ENCODE measurements at regions not wholly inside any gene's neighbourhood (a gene's known extent, or its start where the extent isn't known, plus 50 kb on each side); places are given as distances from the start of the nearest gene placed in this dataset.
"Not testable (repeated sequence)": the region's sequence is repeated elsewhere in the genome, so short reads cannot be mapped to it uniquely, and the experiment has no call there.

GRCh38 chr9:108441726-108442125, 414.1 kb downstream of the ACTL7B start:
- DNase-seq: peak; percentile 2

GRCh38 chr9:108441251-108441650, 414.5 kb downstream of the ACTL7B start:
- DNase-seq: no peak

GRCh38 chr9:108439947-108440346, 415.8 kb downstream of the ACTL7B start:
- DNase-seq: no peak

- no peak for DNase-seq
Measured at GRCh38 chr9:108437656-108438055, 418.1 kb downstream of the ACTL7B start.

GRCh38 chr9:108436448-108436847, 419.3 kb downstream of the ACTL7B start:
- peak; percentile 34 for DNase-seq

GRCh38 chr9:108434502-108434901, 421.3 kb downstream of the ACTL7B start:
- no peak for DNase-seq

- no peak for DNase-seq
Measured at GRCh38 chr9:108434036-108434435, 421.8 kb downstream of the ACTL7B start.

GRCh38 chr9:108430655-108431054, 425.1 kb downstream of the ACTL7B start:
- no peak for DNase-seq

GRCh38 chr9:108427751-108428150, 428.0 kb downstream of the ACTL7B start:
- no peak for DNase-seq

GRCh38 chr9:108426421-108426940, 429.3 kb downstream of the ACTL7B start:
- not testable (repeated sequence) for DNase-seq

- DNase-seq: no peak
Measured at GRCh38 chr9:108423433-108423832, 432.4 kb downstream of the ACTL7B start.

- no peak for DNase-seq
Measured at GRCh38 chr9:108419379-108419778, 436.4 kb downstream of the ACTL7B start.

GRCh38 chr9:108417726-108418125, 438.1 kb downstream of the ACTL7B start:
- DNase-seq: no peak

- no peak for DNase-seq
Measured at GRCh38 chr9:108417312-108417711, 438.5 kb downstream of the ACTL7B start.

GRCh38 chr9:108416324-108416723, 439.5 kb downstream of the ACTL7B start:
- no peak for DNase-seq

GRCh38 chr9:108413809-108414208, 442.0 kb downstream of the ACTL7B start:
- no peak for DNase-seq

GRCh38 chr9:108412755-108413154, 443.0 kb downstream of the ACTL7B start:
- no peak for DNase-seq

- no peak for DNase-seq
Measured at GRCh38 chr9:108411632-108412031, 444.2 kb downstream of the ACTL7B start.

GRCh38 chr9:108410161-108410560, 445.6 kb downstream of the ACTL7B start:
- DNase-seq: no peak

- DNase-seq: no peak
Measured at GRCh38 chr9:108400297-108400696, 455.5 kb downstream of the ACTL7B start.

GRCh38 chr9:108399851-108400250, 455.9 kb downstream of the ACTL7B start:
- no peak for DNase-seq

GRCh38 chr9:108397286-108397685, 458.5 kb downstream of the ACTL7B start:
- no peak for DNase-seq

- DNase-seq: no peak
Measured at GRCh38 chr9:108396611-108397010, 459.2 kb downstream of the ACTL7B start.

- no peak for DNase-seq
Measured at GRCh38 chr9:108396193-108396592, 459.6 kb downstream of the ACTL7B start.

GRCh38 chr9:108395421-108395820, 460.4 kb downstream of the ACTL7B start:
- DNase-seq: no peak

GRCh38 chr9:108394726-108395125, 461.1 kb downstream of the ACTL7B start:
- no peak for DNase-seq
